GM19324 (cell line): ENCODE measurements at regions not wholly inside any gene's neighbourhood (a gene's known extent, or its start where the extent isn't known, plus 50 kb on each side); places are given as distances from the start of the nearest gene placed in this dataset.
"Not testable (repeated sequence)": the region's sequence is repeated elsewhere in the genome, so short reads cannot be mapped to it uniquely, and the experiment has no call there.

Source experiments
- ATAC-seq: cut with Tn5 transposase; IDR thresholded peaks from one replicate; pipeline ENCODE4 v1.9.1; 2021; ENCODE audit warnings: mild to moderate bottlenecking, moderate library complexity; ENCODE audit not compliant: unreplicated experiment, low FRiP score

- no peak for ATAC-seq
These were observed 246.5 kb upstream of the SFRP2 start for GRCh38 chr4:154035341-154035740.

DNA sequence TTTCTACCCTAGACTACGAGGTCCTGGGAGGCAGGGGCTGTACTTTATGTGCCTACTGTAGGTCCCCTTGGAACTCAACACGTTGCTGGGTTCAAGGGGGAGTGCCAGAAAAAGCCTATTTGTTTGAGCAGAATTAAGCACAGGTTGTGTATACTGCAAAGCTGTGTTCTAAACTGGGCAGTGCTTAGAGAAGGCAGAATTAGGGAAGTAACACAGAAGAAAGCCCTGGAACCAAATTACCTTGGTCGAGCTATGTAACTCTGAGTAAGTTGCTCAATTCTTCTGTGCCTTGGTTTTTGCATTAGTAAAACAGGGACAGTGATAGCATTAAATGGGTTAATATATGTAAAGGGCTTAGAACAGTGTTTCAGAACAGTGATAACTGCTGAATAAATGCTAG, 245.0 kb upstream of the SFRP2 start:
- ATAC-seq, result no peak

- ATAC-seq, result no peak
These were observed 244.0 kb upstream of the SFRP2 start for GRCh38 chr4:154032914-154033313.

DNA sequence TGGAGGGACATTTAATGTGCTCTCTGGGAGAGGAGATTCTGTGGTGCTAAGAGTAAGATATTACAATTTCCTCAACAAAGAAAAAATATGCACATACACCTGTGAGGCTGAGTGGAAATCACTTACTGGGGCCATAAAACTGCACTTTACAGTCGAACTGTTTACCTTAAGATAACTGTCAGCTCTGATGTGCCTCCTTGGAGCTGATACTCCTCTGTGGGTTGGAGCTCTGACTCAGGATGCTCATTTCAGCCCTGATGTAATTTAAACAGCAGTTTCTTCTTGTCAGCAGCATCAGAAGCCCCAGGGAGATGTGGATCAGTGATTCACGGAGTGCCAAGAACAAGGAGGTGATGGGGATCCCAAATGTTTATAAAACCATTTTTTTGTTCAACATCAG, 241.9 kb upstream of the SFRP2 start:
- ATAC-seq, result no peak

- ATAC-seq, result no peak
These were observed 241.3 kb upstream of the SFRP2 start for GRCh38 chr4:154030152-154030551.

GRCh38 chr4:154029171-154029570, 240.3 kb upstream of the SFRP2 start:
- no peak for ATAC-seq

GRCh38 chr4:154025110-154025509, 236.2 kb upstream of the SFRP2 start:
- ATAC-seq, result no peak

- ATAC-seq, result no peak
These were observed 235.3 kb upstream of the SFRP2 start for GRCh38 chr4:154024097-154024694.

- not testable (repeated sequence) for ATAC-seq
These were observed 234.8 kb upstream of the SFRP2 start for GRCh38 chr4:154023671-154024070.

DNA sequence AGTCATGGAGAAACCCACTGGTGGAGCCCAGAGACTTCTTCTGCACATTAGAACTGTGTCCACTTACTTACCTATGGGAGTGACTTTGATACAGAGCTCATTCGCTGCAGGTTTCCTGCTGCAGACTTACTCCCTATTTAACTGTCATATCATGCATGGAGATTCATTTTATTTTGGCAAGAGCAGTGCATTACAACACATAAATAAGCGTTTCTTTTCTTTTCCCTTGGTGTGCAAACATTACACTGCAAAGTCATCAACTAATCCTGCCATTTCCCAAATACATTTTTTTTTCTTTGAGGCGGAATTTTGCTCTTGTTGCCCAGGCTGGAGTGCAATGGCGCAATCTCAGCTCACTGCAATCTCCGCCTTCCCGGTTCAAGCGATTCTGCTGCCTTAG, 230.9 kb upstream of the SFRP2 start:
- no peak for ATAC-seq

- ATAC-seq, result no peak
These were observed 229.8 kb upstream of the SFRP2 start for GRCh38 chr4:154018659-154019058.

- ATAC-seq, result no peak
These were observed 226.7 kb upstream of the SFRP2 start for GRCh38 chr4:154015578-154015977.

GRCh38 chr4:154014407-154015321, 225.8 kb upstream of the SFRP2 start:
- no peak for ATAC-seq

- ATAC-seq, result no peak
These were observed 224.7 kb upstream of the SFRP2 start for GRCh38 chr4:154013576-154013975.

GRCh38 chr4:154010371-154010770, 221.5 kb upstream of the SFRP2 start:
- no peak for ATAC-seq

- no peak for ATAC-seq
These were observed 220.9 kb upstream of the SFRP2 start for GRCh38 chr4:154009788-154010187.

DNA sequence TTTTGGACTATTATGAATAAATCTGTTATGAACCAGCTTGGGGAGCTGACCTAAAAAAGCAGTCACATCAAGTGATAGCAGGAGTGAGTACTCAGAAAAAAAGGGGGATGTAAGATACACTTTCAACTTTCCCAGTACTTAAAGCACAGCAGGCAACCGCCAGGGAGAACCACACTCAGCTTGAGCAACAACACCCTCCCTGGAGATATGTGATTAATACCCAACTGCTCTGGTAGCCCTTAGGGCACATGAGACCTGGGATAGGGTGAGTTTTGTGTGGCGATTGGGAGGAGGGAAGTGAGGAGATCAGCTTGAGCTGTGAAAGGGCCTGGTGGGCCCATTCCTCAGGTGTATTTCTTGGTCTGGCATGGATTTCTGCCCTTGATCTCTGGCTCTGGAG, 220.3 kb upstream of the SFRP2 start:
- ATAC-seq, result no peak

DNA sequence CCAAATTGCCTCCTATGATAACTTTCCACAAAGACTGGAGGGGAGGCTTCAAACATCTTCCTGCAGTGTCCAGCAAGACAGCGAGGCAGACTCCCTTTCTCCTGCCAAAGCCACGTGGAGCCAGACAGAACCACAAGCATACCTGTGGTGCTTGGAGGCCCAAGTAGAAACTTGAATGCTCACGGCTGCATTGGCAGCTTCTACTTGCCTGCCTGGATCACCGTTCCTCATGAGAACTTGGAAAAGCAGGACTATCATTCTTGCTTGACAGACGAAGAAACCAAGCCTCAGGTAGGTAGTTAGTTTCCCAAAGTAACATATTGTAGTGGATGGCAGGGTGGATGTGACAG, 216.3 kb upstream of the SFRP2 start:
- no peak for ATAC-seq

GRCh38 chr4:154004507-154005170, 215.8 kb upstream of the SFRP2 start:
- no peak for ATAC-seq

DNA sequence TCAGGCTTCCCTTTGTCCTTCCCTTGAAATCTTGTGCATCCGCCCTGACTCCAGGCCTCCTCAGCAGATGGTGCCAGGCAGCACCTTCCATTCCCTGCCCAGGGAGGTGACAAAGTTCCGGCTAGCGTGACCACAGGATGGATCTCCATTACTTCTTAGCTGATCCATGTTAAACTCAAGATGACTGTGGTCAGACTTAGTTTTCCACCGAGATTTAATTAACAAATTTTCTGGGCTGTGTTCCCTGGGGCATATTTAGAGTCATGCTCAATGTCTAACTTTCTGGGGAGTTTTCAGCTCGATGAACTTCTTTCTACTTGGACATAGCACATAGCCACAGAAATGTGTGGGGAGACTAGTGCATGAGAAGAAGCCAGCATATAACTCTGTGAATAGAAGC, 215.1 kb upstream of the SFRP2 start:
- ATAC-seq, result no peak

DNA sequence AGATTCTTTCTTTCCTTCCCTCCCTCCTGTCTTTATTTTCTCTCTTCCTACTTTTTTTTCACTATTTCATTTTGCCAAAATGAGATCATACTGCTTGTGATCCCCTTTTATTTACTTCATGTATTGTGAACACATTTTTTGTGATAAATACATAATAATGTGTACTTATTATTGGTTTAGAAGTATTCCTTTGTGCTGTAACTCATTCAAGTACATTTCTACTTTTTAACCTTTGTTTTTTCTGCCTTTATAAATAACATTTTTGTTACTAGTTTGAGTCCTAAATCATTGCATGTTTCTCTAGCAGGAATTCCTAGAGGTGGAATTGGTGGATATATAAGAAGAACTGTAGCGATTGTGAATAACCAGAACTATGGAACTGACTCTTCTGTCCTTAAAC, 214.5 kb upstream of the SFRP2 start:
- ATAC-seq, result no peak

GRCh38 chr4:154001193-154001592, 212.3 kb upstream of the SFRP2 start:
- no peak for ATAC-seq
